Caco-2 (cell line): ENCODE measurements at regions not wholly inside any gene's neighbourhood (a gene's known extent, or its start where the extent isn't known, plus 50 kb on each side); places are given as distances from the start of the nearest gene placed in this dataset.

Source experiments
- BruUV-seq: library from RNA; stranded (reverse); fragments of 400-500 nt; replicated peaks from 2 replicates; lab custom pipeline; 2021; lab: Mats Ljungman, UMichigan
- CTCF ChIA-PET: fragments of 300-600 bp; sonication (Branson Sonifier 250); formaldehyde crosslinking; loops from one replicate; lab custom pipeline; 2022; ENCODE audit warnings: antibody characterized with exemption; lab: Charles Lee
- POLR2A ChIA-PET: fragments of 300-600 bp; sonication (Branson Sonifier 250); formaldehyde crosslinking; loops from one replicate; lab custom pipeline; 2022; ENCODE audit warnings: antibody characterized with exemption; lab: Charles Lee
- DNase-seq, 2 experiments: peaks; one replicate each; pipeline versions ENCODE4 v3.0.0 to v3.0.0-alpha.2; 2020 to 2022
- H3K27me3 ChIP-seq: replicated peaks from 2 replicates; pipeline ENCODE4 v1.6.0; 2011; ENCODE audit warnings: low read length; ENCODE audit not compliant: control insufficient read depth, insufficient read depth
- H3K36me3 ChIP-seq: 2 replicates; pipeline ENCODE4 v1.5.1; 2011; ENCODE audit warnings: low read length; ENCODE audit not compliant: control insufficient read depth, insufficient read depth
- H3K4me1 ChIP-seq: fragments of 250-450 bp; sonication (Bioruptor Pico); 2 replicates; pipeline ENCODE4 v1.5.1; 2020; ENCODE audit warnings: mild to moderate bottlenecking
- H3K4me3 ChIP-seq: 2 replicates; pipeline ENCODE4 v1.5.1; 2011; ENCODE audit warnings: low read depth, mild to moderate bottlenecking, control low read depth, low read length
- H3K9me3 ChIP-seq: fragments of 250-450 bp; sonication (Bioruptor Pico); 2 replicates; pipeline ENCODE4 v1.5.1; 2020; ENCODE audit warnings: mild to moderate bottlenecking, moderate library complexity
- H3K27ac Mint-ChIP-seq: one replicate; pipeline ENCODE4 v1.8.0; 2022; ENCODE audit warnings: mixed read lengths; ENCODE audit not compliant: unreplicated experiment
- H3K27me3 Mint-ChIP-seq: one replicate; pipeline ENCODE4 v1.8.0; 2022; ENCODE audit warnings: mixed read lengths; ENCODE audit not compliant: insufficient read depth, unreplicated experiment
- H3K36me3 Mint-ChIP-seq: one replicate; pipeline ENCODE4 v1.8.0; 2022; ENCODE audit warnings: mild to moderate bottlenecking, mixed read lengths; ENCODE audit not compliant: insufficient read depth, unreplicated experiment
- H3K4me1 Mint-ChIP-seq: one replicate; pipeline ENCODE4 v1.8.0; 2022; ENCODE audit warnings: low read depth, mixed read lengths; ENCODE audit not compliant: unreplicated experiment
- H3K4me3 Mint-ChIP-seq: one replicate; pipeline ENCODE4 v1.8.0; 2022; ENCODE audit warnings: mild to moderate bottlenecking, moderate library complexity, mixed read lengths; ENCODE audit not compliant: unreplicated experiment
- H3K9me3 Mint-ChIP-seq: one replicate; pipeline ENCODE4 v1.8.0; 2022; ENCODE audit warnings: mixed read lengths; ENCODE audit not compliant: unreplicated experiment
- CTCF ChIP-seq, 2 experiments: fragments of 200-600 bp in 1 of 2; IDR thresholded peaks; 1 replicate in 1 of 2; 2 replicates in 1 of 2; pipeline versions ENCODE4 v1.5.1 to v1.8.0; 2011 to 2022; ENCODE audit warnings: antibody characterized with exemption in 1 of 2, control low read depth in 1 of 2, inconsistent platforms in 1 of 2, low read depth in 1 of 2, low read length in 1 of 2, mild to moderate bottlenecking in 1 of 2, moderate library complexity in 1 of 2; ENCODE audit not compliant: insufficient read depth in 1 of 2, severe bottlenecking in 1 of 2, unreplicated experiment in 1 of 2
- intact Hi-C: fragments of 100-400 bp; cut with micrococcal nuclease; formaldehyde crosslinking; loops from one replicate; pipeline ENCODE4 v1.10.0; 2022; ENCODE audit not compliant: unreplicated experiment

GRCh38 chr4:132085105-132085504 lies 1064.0 kb upstream of the PCDH10 start:
- Histone ChIP-seq H3K9me3 (no peaks in the 10 kb centered on the region), H3K4me1 (no peaks in the 10 kb centered on the region), H3K36me3 (no peaks in the 10 kb centered on the region), H3K27me3 (no peaks in the 10 kb centered on the region), H3K4me3 (no peak overlapping the region)
- intact Hi-C loops = no loop called here
- no peaks in the 10 kb centered on the region for H3K9me3 Mint-ChIP-seq
- no peak for TF ChIP-seq CTCF (IDR thresholded peaks at IDR 0.05; ENCODE audit: insufficient read depth in 1 of 2, low read depth in 1 of 2, low read length in 1 of 2, severe bottlenecking in 1 of 2, unreplicated experiment in 1 of 2)
- no peak for DNase-seq
- no peak overlapping the region for H3K4me3 Mint-ChIP-seq
- POLR2A ChIA-PET = no interaction called here
- H3K27ac Mint-ChIP-seq = no peak overlapping the region
- no peaks in the 10 kb centered on the region for H3K4me1 Mint-ChIP-seq
- BruUV-seq = no TSS peak
- H3K27me3 Mint-ChIP-seq = no peaks in the 10 kb centered on the region
- H3K36me3 Mint-ChIP-seq = no peaks in the 10 kb centered on the region
- CTCF ChIA-PET = no interaction called here

GRCh38 chr4:132094017-132094416 lies 1055.1 kb upstream of the PCDH10 start:
- Histone ChIP-seq H3K9me3 (no peaks in the 10 kb centered on the region), H3K27me3 (no peaks in the 10 kb centered on the region), H3K36me3 (no peaks in the 10 kb centered on the region), H3K4me1 (no peaks in the 10 kb centered on the region), H3K4me3 (no peak overlapping the region)
- no TSS peak for BruUV-seq
- no peaks in the 10 kb centered on the region for H3K36me3 Mint-ChIP-seq
- DNase-seq = no peak
- TF ChIP-seq CTCF (IDR thresholded peaks at IDR 0.05; ENCODE audit: insufficient read depth in 1 of 2, low read depth in 1 of 2, low read length in 1 of 2, severe bottlenecking in 1 of 2, unreplicated experiment in 1 of 2) = no peak
- H3K27ac Mint-ChIP-seq = no peak overlapping the region
- CTCF ChIA-PET = no interaction called here
- H3K9me3 Mint-ChIP-seq = no peaks in the 10 kb centered on the region
- no peaks in the 10 kb centered on the region for H3K4me1 Mint-ChIP-seq
- no peaks in the 10 kb centered on the region for H3K27me3 Mint-ChIP-seq
- H3K4me3 Mint-ChIP-seq = no peak overlapping the region
- intact Hi-C loops = no loop called here
- POLR2A ChIA-PET = no interaction called here

- Mint-ChIP-seq H3K4me1 (no peaks in the 10 kb centered on the region), H3K27me3 (no peaks in the 10 kb centered on the region), H3K36me3 (no peaks in the 10 kb centered on the region), H3K27ac (no peak overlapping the region), H3K9me3 (no peaks in the 10 kb centered on the region), H3K4me3 (no peak overlapping the region)
- ChIA-PET POLR2A (no interaction called here), CTCF (no interaction called here)
- no peaks in the 10 kb centered on the region for H3K4me1 ChIP-seq
- intact Hi-C loops = no loop called here
- BruUV-seq = no TSS peak
- no peaks in the 10 kb centered on the region for H3K9me3 ChIP-seq
- DNase-seq = no peak
- H3K4me3 ChIP-seq = no peak overlapping the region
- no peaks in the 10 kb centered on the region for H3K27me3 ChIP-seq
- TF ChIP-seq CTCF (IDR thresholded peaks at IDR 0.05; ENCODE audit: insufficient read depth in 1 of 2, low read depth in 1 of 2, low read length in 1 of 2, severe bottlenecking in 1 of 2, unreplicated experiment in 1 of 2) = no peak
- H3K36me3 ChIP-seq = no peaks in the 10 kb centered on the region
These were observed 1052.1 kb upstream of the PCDH10 start for GRCh38 chr4:132097041-132097440.
